GM19372 (cell line): ENCODE measurements at regions not wholly inside any gene's neighbourhood (a gene's known extent, or its start where the extent isn't known, plus 50 kb on each side); places are given as distances from the start of the nearest gene placed in this dataset.

ENCODE experiments used
- ATAC-seq: cut with Tn5 transposase; IDR thresholded peaks from one replicate; pipeline ENCODE4 v1.9.1; 2021; ENCODE audit warnings: mild to moderate bottlenecking, low read depth, moderate library complexity; ENCODE audit not compliant: unreplicated experiment

DNA sequence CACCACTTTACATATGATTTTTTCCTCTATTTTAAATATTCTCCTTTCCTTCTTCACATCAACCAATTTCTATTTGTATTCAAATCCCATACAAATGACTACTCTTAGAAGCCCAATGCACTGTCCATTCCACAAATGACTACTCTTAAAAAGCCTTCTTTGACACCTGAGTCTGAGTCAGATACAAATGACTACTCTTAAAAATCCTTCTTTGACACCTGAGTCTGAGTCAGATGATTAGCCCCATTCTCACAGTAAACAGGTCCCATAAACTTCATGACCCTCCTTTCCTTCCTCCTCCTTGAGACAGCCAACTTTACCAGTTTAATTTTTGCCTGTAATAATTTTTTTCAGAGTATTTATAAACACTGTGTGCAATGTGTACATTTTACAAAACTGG lies 231.3 kb upstream of the USP25 start:
- ATAC-seq, result no peak

DNA sequence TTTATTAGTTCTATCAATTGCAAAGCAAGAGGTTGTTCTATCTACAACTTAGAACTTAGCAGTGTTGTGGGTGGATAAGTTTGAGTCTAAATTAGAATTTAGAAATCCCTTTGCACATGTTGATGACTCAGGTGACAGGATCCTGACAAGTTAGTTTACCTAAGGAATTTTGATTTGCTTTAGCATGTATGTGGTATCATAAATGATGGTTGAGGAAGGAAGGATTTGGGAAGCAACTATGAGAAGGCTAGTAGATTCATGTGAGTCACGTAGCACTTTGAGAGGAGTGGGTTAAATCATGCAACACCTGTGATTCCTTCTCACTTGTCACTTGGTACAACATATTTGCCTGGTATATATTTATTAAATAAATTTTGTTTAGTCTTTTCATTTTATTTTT lies 223.7 kb upstream of the USP25 start:
- ATAC-seq, result no peak

DNA sequence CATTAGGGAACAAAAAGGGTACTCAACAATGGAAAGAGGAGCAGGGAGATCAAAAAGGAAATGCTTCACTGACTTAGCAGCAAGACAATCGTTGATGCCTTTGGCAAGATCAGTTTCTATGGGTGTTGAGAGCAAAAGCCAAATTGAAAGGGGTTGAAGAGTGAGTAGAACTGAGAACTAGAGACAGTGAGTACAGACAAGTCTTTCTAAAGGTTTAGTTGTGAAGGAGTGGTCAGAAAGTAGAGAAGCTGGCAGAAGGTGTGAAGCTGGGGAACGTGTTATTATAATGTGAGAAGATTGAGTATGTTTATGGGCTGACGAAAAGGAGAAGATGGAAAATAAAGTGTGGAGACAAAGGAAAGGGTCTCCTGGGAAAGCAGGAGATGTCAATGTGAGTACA lies 221.2 kb upstream of the USP25 start:
- no peak for ATAC-seq

DNA sequence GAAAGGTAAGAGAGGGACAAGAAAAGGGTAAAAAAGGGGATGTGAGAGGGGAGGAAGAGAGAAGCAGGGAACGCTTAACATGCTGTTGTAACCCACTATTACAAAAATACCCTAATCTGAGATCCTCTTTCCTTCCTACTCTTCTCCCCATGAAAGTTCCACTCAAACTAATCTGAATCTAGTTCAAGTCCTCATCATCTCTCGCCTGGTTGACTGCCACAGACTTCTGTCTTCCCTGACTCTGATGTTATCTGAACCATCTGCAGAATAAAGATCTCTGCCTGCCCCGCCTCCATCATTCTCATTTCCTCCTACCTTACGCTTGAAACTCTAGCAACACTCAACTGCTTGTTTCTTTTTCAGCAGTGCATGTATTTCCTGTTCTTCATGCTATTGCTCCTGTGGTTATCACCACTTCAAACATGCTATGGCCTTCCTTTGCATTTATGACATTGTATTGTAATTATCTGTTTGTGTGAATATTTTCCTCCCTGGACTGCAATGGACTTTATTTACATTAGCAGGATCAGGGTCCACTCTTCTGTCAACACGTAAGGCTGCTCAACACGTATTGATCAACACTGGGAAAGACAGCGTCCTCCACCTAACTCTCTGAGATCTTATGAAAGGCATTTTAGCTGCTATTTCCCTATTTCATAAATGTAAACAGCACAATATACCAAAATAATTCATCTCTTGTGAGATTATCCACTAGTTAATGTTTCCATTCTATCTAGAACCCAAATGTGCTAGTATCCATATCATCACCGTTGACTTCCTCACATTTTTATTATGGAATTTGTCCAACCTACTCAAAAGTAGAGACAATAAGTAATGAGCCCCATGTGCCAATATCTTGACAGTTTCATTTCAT lies 215.5 kb upstream of the USP25 start:
- peak; percentile 97 for ATAC-seq

DNA sequence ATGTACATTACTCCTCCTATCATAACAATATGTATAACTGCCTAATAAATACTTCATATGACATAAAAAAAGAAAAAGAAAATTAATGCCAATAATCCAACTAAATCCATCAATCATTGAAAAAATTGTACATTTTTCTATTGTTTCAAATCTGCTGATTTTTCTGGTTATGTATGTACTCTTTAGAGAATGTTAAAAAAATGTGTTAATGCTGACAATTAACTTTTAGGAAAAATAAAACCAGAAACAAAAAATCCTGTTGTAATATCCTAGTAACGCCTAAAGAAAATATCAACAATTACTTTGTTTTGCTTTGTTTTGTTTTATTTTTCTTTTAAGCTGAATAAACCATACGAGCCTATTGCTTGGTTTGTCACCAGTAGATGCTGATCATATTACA lies 213.9 kb upstream of the USP25 start:
- no peak for ATAC-seq

DNA sequence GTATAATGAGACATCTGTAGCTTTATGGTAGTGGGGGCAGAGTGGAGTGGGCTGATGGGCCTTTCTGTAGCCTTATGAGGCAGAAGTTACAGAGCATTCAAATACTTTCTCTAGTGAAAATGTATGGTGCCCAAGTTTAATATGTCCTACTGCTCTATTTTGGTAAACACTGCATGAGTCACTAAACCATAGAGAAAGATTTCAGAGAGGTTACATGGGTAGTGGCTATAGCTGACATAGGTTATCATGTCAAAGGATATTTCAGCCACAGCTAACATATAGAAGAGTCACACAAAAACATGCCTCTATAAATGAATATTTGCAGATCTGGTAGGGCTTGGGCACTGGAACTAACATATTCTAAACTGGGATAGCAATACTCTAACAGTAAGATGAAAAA lies 212.4 kb upstream of the USP25 start:
- no peak for ATAC-seq

DNA sequence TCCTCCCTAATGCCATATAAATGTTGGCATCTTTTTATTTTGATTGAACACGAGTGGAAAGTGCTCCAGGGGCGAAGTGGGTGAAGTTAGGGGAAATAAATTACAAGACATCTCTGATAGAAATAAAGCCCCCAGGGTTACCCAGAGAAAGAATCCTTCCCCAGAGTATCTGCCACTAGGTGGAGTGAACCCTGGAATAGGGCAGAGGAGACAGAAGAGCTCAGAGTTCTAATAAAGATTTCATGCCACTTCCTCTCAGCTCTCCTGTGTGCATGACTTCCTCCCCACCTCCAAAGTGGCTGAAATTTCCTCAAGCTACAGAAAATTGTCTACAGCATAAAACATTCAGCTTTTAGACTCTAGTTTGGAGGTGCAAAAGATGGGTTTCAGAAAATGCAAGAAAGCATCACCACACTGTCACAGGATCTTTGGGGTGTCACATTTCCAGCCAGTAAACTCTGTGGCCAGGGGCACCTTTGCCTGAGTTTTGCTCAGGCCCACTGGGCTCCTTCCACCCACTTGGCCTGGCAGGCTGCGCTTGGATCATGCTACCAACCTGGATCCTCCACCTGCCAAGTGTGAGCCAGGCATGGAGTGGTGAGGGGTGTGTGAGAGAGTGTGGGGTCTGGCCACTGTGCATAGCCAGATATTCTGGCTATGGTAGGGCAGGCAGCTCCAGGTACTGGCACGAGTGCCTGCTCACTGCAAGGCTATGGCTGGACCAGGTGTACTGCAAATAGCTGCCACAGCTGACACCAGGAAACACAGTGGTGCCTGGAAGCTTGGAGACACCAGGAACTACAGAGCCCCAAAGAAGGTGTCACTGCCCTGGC lies 208.8 kb upstream of the USP25 start:
- no peak for ATAC-seq

DNA sequence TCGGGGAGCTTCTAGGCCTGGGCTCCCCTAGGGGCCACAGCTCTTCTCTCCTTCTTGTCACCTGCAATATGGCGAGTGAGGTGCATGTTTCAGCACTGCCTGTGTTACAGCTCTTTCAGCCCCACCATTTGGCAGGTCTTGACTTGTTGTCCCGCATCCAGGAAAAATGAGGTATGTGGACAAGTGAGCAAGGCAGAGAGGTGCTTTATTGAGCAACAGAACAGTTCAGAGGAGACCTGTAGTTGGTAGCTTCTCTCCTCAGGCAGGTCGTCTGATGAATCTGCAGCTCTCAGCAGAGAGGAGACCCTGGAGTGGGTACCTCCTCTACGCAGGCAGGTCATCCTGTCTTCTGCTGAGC lies 208.2 kb upstream of the USP25 start:
- ATAC-seq, result no peak

DNA sequence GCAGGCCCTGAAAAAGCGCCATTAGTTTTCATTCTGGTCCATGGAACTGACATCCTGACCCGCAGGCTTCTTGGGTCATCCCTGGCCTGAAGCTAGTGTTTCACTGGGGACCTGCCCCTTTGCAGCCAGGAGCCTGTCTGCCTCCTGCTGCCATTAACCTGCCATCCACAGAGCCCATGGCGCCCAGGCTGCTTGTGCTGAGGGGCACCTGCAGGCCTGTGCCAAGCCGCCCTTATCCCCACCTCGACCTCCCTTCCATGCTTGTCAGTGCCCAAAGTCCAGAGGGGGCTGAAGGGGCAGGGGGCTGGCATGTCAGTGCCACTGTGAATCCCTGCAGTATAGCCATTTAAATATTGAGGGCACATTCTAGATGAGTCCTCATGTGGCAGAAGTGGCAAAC lies 207.6 kb upstream of the USP25 start:
- ATAC-seq, result no peak

DNA sequence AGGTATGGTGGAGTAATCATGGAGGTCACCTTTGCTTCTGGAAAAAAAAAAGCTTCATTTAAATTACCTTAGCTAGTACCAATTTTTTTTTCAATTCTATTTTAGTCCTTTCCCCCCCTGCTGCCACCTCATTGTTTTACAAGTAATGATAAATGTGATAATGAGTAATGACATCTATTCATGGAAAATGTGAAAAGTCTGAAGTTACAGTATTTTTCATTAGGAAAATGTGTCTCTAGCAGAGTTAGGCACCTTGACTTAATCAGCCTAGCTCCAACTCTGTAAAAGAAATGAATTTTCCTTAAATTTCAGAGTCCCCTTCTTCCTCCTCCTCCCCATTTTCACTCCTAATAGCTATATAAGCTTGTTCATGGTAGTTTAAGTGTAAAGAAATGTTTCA lies 204.9 kb upstream of the USP25 start:
- ATAC-seq, result no peak

DNA sequence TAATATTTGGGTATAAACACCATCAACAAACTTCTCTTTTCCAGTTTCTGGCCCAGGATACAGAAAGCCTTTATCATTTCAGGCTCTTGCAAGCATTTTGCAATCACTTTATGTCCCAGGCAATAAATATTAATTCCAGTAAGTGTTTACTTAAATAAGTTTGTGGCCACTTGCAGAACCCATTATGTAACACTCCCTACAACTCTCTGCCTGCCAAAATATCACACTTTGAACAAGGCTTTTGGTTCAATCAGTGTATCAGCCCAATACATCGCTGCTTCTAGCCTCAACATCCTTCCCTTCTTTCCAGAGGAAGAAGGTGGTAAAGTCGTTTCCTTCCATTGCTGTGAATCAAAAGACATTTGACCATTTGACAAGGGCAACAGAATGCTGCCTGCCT lies 203.0 kb upstream of the USP25 start:
- no peak for ATAC-seq

DNA sequence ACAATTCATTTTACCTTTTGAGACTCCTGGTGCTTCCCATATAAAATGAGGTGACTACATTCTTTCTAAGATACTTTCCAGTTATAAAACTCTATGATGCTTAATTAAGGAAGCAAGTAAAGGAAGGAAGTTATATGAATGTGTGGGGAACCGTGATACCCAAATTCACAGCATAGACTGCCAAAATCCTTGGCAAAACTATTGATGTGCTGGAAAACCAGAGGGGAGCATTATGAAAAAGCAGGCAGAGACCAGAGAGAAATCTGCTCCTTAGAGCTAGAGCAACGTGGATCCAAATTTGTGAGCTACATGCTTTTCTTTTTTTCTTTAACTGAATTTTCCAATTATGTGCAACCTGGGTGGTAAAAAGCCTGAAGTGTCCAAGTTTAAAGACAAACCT lies 201.4 kb upstream of the USP25 start:
- no peak for ATAC-seq

DNA sequence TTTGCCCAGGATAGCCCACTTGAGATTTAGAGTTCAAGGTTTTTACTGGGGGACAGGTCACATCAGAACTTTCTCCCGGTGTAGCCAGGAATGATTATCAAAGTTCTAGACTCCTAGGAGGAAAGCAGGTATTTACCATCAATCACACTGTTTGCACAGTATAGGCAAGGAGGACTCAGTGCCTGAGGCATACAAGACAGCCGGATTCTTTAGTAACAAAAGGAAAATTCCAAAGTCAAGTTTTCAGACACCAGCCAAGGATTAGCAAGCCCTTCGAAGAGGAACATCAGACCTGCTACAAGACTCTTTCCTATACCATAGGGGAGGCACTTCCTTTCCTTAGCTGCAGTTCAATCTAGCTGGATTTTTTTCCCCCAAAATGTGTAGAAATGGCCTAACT lies 197.8 kb upstream of the USP25 start:
- no peak for ATAC-seq

DNA sequence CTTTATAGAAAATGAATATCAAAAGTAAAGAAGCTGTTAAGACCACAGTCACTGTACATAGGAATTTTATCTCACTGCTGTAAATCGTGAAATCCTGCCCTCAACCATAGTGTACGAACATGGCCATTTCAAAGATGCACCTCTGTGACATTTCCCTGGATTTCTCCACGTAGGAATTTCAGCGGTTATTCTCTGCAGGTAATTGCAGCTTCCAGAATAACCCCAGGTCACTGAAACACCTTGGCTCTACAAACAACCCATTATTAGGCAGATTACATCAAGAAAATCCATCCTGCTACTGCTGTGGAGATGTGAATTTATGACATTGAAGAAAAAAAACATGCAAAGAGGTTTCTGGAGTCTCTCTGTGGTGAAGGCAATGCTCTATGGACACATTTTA lies 196.2 kb upstream of the USP25 start:
- ATAC-seq, result no peak

DNA sequence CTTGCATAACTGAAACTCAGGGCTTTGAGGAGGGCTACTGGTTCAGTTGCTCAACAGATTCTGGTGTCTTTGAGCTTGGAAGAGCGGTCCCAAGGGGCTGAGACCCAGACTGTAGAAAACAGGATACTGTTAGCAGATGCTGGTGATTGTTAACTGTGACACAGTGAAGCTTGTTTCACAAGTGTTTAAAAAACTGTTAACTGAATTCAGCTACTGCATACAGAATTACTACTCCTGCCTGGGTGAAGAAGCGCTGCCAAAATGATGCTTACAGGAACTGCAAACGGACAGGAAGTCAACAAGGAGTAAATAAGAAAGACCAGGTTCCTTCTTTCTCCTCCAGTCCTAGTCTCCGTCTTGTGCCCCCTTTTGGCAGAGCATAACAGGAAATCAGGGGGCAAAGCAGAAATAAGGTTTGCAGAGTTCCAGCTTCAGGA lies 195.3 kb upstream of the USP25 start:
- no peak for ATAC-seq

DNA sequence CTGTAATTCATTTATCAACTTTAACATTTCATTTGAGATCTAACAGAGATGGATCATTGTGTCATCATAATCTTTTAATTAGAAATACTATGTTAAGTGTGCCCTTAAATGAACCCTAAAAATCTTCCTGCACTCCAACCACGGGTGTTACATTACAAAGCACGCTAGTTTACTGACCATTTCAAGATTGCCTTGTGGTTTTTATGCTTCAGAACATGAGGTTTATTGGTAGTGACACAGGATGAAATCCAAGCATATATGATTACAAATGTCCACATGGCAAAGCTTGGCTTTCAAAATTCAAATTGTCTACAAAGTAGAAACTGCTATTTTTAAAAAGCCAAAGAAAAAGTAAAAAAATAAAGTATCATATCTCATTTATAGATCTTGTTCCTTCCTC lies 190.4 kb upstream of the USP25 start:
- no peak for ATAC-seq

DNA sequence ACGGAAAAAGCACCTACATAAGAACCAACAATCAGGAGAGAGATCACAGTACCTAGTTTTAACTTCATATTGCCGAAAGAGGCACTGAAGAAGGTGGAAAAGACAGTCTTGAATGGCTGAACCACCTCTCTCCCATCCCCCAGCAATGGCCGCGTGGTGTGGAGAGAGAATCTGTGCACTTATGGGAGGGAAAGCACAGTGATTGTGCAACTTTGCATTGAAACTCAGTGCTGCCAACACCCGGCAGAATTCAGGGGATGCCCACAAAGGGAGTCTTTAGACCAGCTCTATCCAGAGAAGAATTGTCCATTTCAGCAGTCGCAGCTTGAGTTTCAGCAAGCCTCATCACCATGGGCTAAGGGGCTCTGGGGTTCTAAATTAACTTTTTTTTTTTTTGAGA lies 186.3 kb upstream of the USP25 start:
- ATAC-seq, result no peak

DNA sequence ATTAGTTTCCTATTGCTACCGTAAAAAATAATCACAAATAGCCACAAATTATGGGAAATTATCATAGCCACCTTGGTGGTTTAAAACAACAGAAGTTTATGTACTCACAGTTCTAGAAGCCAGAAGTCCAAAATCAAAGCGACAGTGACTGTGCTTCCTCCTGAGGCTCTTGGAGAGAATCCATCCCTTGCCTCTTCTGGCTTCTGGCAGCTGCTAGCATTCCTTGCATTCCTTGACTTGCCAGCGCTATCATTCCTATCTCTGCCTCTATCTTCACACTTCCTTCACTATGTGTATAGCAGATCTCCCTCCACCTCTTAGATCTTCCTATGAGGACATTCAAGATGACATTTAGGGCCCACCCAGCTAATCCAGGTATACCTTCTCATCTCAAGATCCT lies 180.1 kb upstream of the USP25 start:
- ATAC-seq, result no peak

DNA sequence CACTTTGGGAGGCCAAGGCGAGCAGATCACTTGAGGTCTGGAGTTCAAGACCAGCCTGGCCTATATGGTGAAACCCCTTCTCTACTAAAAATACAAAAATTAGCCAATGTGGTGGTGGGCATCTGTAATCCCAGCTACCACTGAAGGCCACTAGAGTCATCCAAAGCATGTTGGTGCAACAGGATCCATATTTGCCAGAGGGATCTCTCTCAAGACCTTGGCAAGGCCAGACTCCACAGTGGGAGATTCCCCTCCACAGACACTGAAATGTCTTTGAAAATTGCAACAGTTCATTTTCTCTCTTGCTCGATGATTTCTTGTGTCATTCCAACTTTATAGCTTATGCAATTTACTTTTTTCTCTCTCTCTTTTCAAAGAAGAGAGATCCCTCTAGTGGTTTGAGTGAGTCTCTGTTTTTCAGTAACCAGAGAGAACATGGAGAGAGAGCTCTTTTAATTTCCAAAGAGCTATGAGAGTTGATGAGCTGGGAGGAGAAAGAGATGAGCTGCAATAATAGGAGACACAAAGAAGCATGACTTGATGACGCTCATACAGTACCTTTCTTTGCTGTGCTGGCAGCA lies 176.8 kb upstream of the USP25 start:
- ATAC-seq, result no peak

DNA sequence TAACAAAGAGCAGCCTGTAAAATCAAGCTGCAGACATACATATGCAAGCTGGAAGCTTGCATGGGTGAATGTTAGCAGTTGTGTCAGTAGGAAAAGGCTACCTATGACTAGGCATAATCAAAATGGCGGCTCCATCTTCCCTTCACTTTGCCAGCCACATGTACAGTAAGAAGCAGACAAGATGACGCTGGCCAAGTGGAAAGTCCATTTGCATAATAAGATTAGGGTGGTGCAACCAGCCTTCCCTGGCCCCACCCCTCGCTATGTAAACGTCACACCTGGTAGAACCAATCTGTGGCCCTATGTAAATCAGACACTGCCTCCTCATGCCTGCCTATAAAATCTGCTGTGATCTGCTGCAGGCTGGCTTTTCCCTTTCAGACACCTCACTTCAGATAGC lies 171.9 kb upstream of the USP25 start:
- no peak for ATAC-seq

DNA sequence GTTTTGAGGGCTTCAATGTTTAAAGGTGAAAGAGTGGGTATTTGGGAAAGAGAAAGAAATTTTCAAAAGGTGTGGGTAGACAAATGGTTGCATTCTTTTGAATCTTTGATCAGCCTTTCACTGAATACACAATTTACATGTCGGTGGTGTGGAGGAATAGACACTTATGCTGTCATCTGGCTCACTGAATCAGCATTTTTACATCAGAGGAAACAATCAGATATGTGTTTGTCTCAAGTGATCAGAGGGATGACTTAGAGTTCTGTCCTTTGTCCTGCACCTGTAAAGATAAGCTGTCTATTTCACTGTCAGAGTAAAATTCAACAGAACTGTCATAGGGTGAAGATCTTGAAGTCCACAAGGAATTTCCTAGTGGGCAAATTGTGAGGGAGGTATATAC lies 170.9 kb upstream of the USP25 start:
- ATAC-seq, result no peak

DNA sequence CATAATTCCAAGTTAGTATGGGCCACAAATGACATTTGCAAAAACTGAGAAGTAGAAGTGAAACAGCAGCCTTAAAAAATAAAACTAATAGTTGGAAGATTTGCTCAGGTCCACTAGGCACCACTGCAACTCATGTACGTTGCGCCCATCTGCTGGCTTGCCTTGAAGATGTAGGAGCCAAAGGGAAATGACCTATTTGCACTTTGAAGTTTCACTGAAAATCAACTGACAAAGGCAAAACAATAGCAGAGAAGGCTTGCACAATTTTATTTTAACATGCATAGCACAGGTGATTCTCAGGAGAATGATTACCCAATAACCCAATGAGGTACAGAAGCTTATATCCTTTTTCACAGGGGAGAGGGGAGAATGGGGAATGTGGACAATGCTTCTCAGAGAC lies 170.1 kb upstream of the USP25 start:
- no peak for ATAC-seq
